C4-2B (cell line): ENCODE measurements at regions not wholly inside any gene's neighbourhood (a gene's known extent, or its start where the extent isn't known, plus 50 kb on each side); places are given as distances from the start of the nearest gene placed in this dataset.

Experiments used
- H3K27ac ChIP-seq: fragments of 450-650 bp; 2 replicates; pipeline ENCODE4 v1.5.1; 2017
- ZFX ChIP-seq: fragments of 450-650 bp; IDR thresholded peaks from 2 replicates; pipeline ENCODE4 v1.6.1; 2017
- TF ChIP-seq, protein P1 (sequence below): fragments of 450-650 bp; conservative IDR thresholded peaks from 2 replicates; pipeline ENCODE4 v1.5.1; 2017; ENCODE audit warnings: mild to moderate bottlenecking

DNA sequence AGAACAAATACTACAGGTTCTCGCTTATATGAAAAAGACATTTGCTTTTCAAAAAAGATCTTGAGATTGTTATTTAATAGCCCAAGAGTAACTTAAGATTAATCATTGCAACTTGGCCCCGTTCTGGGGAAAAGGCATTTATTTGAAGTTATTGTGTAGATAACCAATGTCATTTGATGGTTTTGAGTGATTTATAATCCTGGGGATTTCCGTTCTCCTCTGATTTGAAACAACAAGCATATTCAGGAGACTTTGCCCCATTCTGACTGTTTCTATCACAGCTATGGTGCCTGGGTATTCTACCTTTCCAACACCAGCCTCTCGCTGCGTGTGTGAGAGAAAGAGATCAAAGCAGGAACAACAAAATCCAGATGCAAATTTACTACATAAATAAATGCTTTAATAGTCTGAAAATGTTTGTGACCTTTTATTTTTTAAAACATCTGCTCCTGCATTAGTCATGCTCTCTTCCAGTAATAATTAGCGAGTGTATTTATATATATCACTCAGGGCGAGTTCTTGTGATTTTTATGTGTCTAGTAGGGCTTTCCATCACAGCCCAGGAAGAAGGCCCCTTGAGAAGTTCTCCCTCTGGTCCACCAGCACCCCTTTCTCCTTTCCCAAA is 197.9 kb upstream of the FOXQ1 start:
- H3K27ac ChIP-seq, result no peak overlapping the region
- TF ChIP-seq, protein P1, sequence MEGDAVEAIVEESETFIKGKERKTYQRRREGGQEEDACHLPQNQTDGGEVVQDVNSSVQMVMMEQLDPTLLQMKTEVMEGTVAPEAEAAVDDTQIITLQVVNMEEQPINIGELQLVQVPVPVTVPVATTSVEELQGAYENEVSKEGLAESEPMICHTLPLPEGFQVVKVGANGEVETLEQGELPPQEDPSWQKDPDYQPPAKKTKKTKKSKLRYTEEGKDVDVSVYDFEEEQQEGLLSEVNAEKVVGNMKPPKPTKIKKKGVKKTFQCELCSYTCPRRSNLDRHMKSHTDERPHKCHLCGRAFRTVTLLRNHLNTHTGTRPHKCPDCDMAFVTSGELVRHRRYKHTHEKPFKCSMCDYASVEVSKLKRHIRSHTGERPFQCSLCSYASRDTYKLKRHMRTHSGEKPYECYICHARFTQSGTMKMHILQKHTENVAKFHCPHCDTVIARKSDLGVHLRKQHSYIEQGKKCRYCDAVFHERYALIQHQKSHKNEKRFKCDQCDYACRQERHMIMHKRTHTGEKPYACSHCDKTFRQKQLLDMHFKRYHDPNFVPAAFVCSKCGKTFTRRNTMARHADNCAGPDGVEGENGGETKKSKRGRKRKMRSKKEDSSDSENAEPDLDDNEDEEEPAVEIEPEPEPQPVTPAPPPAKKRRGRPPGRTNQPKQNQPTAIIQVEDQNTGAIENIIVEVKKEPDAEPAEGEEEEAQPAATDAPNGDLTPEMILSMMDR, result no peak
- no peak for TF ChIP-seq ZFX

DNA sequence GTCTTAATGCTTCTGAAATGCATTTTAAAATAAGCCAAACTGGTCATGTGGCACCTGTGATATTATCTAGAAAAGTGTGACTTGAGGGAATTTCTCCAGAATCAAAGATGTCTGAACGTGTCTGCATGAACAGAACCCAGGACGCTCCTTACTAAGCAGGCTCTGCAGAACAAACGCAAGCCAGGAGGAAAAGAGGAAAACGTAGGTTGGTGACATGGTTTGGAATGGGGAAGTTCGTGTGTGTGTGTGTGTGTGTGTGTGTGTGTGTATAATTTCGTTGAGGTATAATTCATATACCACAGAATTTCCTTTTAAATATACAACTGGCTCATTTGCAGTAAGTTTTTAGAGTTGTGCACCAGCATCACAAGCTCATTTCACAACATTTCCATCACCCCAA is 200.5 kb upstream of the FOXQ1 start:
- H3K27ac ChIP-seq, result no peak overlapping the region
- TF ChIP-seq ZFX, result no peak
- TF ChIP-seq, protein P1, result no peak

DNA sequence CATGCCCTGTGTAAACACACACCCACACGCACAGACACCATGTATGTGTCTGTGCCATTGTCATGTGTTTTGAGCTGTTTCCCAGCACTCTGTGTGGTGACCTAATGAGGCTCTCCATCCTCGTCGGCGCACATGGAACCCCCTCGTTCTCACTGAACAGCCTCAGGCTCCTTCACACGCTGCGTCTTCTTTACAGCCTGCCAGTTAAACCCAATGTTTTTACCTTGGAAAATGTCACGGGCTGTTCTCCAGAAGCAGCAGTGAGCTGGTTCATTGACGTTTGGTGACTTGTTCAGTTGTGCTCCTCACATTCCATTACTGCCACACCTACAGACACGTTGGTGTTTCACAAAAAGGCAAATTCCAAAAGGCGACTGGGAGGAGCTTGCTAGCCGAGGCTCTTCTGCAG is 201.0 kb upstream of the FOXQ1 start:
- no peak overlapping the region for H3K27ac ChIP-seq
- TF ChIP-seq, protein P1, result no peak
- no peak for TF ChIP-seq ZFX

DNA sequence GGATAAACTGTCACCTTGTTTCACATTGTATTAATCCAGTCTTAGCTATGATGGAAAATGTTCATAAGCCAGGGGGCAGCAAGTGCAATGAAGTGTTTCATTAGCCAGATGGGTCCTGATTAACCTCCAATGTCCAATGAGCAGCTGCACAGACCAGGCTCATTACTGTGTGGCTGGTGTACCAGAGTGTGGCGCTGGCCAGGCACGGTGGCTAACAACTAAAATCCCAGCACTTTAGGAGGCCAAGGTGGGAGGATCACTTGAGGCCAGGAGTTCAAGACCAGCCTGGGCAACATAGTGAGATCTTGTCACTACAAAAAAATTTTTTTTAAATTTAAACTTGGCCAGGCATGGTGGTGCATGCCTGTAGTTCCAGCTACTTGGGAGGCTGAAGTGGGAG is 201.7 kb upstream of the FOXQ1 start:
- H3K27ac ChIP-seq, result no peak overlapping the region
- no peak for TF ChIP-seq ZFX
- TF ChIP-seq, protein P1, result peak; percentile 26

DNA sequence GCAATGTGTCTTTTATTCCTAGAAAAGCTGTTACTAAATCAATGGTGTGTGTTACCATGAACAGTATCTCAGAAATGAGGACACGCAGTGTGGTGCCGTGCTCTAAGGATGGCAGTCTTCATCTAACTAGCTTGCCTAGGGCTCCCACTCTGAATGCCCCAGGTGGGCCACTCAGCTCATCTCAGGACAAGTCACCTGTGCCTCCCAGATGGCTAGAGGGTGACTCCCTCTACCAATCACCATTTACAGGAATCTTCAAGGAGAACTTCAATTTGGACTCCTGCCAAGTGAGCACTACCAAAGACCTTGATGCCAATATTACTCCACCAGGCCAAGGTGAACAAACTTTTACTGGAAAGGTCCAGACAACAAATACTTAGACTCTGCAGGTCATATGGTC is 202.8 kb upstream of the FOXQ1 start:
- no peak overlapping the region for H3K27ac ChIP-seq
- TF ChIP-seq, protein P1, result no peak
- no peak for TF ChIP-seq ZFX

DNA sequence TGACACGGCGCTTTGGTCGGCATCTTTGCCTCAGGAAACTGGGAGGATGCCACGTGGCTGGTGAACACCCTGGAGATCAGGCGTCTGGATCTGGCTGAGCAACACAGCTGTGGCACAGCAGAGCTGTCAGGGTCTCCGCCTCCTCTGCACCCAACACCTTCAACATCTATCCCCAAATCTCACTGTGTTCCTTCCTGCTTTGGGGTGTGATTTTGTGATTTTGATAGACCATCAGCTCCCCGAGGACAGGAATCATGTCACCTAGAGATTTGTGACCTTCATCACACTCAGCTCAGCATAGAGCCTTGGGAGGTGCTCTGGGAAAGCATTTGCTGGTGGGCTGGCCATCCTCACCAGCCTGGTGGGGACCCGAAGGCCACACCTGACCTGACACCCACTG is 203.7 kb upstream of the FOXQ1 start:
- no peak overlapping the region for H3K27ac ChIP-seq
- no peak for TF ChIP-seq ZFX
- TF ChIP-seq, protein P1, result no peak

DNA sequence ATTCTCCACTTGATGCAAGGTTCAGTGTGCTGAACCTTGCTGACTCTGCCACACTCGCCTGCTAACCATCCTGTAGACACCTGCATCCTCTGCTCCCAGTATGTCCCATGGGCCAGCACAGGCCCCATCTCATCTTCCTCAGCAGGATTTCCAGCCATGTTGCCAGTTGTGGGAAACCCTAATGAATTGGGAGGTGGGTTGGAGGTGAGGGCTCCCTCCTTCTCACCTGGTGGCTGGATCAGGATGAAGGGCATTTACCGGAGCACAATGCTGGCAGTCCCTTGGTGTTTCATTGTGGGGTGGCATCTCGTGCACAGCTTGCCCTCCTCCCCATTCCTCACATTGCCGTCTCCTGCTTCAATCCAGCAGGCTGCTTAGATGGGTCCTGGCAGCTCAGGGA is 204.3 kb upstream of the FOXQ1 start:
- TF ChIP-seq ZFX, result no peak
- TF ChIP-seq, protein P1, result no peak
- H3K27ac ChIP-seq, result no peak overlapping the region
